PFSK-1 (cell line): ENCODE measurements at regions not wholly inside any gene's neighbourhood (a gene's known extent, or its start where the extent isn't known, plus 50 kb on each side); places are given as distances from the start of the nearest gene placed in this dataset.

Experiments used
- POLR2AphosphoS5 ChIP-seq: IDR thresholded peaks from 2 replicates; pipeline ENCODE4 v1.6.1; 2012; ENCODE audit warnings: low read depth, mild to moderate bottlenecking, control low read depth, low read length, moderate library complexity
- REST ChIP-seq, 2 experiments: IDR thresholded peaks; 2 replicates each; pipeline versions ENCODE4 v1.6.1 to v1.8.0; 2011 to 2012; ENCODE audit warnings: low read depth in 2 of 2, low read length in 2 of 2, control low read depth in 1 of 2, inconsistent platforms in 1 of 2, mild to moderate bottlenecking in 1 of 2, moderate library complexity in 1 of 2; ENCODE audit not compliant: insufficient read depth in 1 of 2
- SIN3A ChIP-seq: IDR thresholded peaks from 2 replicates; pipeline ENCODE4 v1.6.1; 2012; ENCODE audit warnings: mild to moderate bottlenecking, low read length, moderate library complexity, borderline replicate concordance; ENCODE audit not compliant: insufficient read depth

- TF ChIP-seq POLR2AphosphoS5 (no peak), REST (IDR thresholded peaks at IDR 0.05; ENCODE audit: insufficient read depth in 1 of 2, low read depth in 2 of 2, low read length in 2 of 2) (no peak), SIN3A (no peak)
Observed at GRCh38 chr11:127507851-127508250, 507.3 kb upstream of the KIRREL3 start.
